Islet precursor cell (in vitro differentiated cells): ENCODE measurements at regions not wholly inside any gene's neighbourhood (a gene's known extent, or its start where the extent isn't known, plus 50 kb on each side); places are given as distances from the start of the nearest gene placed in this dataset.

Source experiments
- DNase-seq: peaks from one replicate; pipeline ENCODE4 v3.0.0-alpha.2; 2018

DNA sequence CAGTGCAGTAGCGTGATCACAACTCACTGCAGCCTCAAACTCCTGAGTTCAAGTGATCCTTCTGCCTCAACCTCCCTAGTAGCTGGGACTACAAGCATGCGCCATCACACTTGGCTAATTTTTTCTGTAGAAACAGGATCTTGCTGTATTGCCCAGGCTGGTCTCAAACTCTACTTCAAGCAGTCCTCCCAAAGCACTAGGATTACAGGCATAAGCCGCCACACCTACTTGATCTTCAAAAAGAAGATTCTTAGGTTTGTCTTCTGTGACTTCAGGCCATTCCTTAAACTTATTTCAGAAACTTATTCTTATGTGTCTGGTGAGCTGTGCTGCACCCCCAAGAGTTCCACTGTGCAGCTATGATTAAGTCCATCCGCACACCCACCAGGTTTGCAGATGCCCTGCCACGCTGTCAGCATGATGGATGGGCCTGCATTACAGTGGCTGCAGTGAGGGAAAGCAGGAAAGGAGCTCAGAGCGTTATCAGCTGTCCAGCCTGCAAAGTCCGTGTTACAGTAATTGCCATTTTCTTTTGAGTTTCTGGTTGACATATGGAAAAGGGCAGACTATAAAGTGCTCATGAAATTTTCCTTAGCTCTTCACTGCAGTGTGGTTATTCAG lies 146.6 kb downstream of the AASDH start:
- peak; percentile 83 for DNase-seq

- DNase-seq: no peak
Observed at GRCh38 chr4:56238251-56238650, 149.0 kb downstream of the AASDH start.

DNA sequence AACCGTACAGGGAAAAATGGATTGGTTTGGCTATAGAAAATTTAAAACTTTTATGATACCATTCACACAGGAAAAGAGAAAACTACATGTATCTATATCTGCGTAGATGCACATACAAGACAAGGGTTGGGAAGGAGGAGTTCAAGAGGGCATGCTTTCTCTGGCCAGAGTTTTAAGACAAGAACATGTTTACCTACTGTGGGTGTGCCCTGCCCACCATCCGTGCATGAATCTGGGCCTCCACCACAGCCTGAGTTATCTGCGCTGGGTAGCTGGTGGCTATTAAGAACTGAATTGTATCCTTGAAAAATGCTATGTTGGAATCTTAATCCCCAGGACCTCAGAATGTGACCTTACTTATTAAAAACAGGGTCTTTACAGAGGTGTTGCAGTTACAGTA lies 151.6 kb downstream of the AASDH start:
- DNase-seq: no peak

GRCh38 chr4:56235011-56235410 lies 152.3 kb downstream of the AASDH start:
- no peak for DNase-seq

- DNase-seq: no peak
Observed at GRCh38 chr4:56234098-56234497, 153.2 kb downstream of the AASDH start.

- DNase-seq: no peak
Observed at GRCh38 chr4:56231410-56231809, 155.9 kb downstream of the AASDH start.

DNA sequence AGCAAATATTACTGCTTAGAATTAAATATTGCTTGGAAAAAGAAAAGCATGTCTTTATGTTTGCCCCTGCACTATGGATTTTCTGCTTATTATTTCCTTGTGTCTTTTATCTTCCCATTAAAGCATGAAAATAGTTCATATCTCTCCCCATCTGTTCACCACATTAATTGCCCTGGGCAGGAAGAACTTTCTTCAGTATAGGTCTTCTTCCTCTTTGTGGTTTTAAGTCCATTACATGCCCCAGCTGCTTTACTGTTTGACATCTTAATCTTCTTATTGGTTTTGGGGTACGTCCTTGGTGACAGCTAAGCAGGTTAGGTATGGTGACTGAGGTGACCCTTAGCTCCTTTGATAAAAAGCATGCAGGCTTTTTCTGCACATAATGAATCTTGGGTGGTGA lies 157.3 kb downstream of the AASDH start:
- DNase-seq: no peak

DNA sequence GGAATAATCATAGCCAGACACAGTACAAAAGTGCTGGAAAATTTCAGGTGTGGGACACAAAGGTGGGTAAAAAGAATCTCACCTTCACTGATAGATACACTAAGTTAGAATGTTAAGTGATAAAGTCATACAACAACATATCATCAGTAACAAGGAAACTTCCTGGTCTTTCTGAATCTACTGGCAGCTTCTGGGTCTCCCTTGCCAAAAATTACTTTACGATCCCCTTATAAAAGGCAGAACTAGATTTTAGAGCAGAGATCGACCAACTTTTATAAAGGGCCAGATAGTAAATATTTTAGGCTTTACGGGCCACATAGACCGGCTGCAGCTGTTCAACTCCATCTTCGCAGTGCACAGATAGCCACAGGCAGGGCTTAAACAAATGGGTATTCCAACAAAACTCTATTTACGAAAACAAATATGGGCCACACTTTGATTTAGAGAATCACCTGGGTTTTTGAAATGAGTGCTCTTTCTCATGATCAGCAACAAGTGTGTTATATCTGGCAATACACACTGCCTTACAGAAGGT lies 159.9 kb downstream of the AASDH start:
- no peak for DNase-seq

DNA sequence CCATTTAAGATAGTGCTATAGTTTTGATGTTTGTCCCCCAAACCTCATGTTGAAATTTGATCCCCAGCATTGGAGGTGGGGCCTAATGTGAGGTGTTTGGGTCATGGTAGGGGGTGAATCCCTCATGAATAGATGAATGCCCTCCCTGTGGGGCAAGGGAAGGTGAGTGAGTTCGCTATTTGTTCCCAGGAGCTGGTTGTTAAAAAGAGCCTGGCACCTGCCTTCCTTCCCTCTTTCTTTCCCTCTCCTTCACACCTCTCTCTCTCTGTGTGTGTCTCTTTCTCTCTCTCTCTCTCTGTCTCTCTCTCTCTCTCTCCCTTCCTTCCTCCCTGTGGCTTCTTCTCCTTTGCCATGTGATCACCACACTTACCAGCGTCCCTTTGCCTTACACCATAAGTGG lies 160.7 kb downstream of the AASDH start:
- no peak for DNase-seq

DNA sequence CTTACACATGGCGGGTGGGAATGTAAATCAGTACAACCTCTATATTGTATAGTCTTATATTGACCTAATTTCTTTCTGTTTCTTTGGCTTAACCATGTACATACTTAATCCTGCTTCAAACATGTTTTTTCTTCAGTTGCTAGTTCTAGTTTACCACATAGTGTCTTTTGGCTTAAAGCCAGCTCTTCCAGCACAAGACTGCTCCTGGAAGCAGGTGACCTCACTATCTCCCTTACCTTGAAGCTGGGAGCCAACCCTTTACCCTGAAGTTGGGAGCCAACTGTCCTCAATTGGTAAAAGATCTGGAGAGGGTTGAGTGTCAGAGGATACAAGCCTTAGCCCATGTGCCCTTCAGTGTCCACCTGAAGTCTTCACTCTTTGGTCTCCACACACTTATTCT lies 162.7 kb downstream of the AASDH start:
- DNase-seq: no peak

DNA sequence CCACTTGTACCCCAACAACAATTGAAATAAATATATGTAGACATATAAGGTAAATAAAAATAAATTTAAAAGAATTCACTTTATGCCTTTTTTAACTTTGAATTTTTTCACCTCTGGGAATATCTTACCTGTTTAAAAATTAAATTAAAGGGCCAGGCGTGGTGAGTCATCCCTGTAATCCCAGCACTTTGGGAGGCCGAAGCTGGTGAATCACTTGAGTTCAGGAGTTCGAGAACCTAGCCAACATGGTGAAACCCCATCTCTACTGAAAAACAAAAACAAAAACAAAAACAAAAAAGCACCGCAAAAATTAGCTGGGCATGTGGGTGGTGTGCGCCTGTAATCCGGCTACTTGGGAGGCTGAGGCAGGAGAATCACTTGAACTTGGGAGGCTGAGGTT lies 164.8 kb downstream of the AASDH start:
- DNase-seq: no peak

GRCh38 chr4:56220261-56220660 lies 167.0 kb downstream of the AASDH start:
- no peak for DNase-seq

DNA sequence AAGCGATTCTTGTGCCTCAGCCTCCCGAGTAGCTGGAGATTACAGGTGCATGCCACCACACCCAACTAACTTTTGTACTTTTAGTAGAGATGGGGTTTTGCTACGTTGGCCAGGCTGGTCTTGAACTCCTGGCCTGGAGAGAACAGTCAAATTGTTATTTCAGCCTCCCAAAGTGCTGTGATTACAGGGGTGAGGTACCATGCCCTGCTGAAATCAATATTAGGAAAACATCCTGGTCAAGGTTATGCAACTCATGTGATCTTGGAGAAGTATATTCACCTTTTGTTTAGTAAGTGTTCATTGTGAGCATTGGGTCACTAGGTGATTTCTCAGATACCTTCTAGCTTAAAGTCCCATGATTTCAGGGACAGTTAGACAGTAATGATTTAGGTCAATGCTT lies 167.8 kb downstream of the AASDH start:
- no peak for DNase-seq

DNA sequence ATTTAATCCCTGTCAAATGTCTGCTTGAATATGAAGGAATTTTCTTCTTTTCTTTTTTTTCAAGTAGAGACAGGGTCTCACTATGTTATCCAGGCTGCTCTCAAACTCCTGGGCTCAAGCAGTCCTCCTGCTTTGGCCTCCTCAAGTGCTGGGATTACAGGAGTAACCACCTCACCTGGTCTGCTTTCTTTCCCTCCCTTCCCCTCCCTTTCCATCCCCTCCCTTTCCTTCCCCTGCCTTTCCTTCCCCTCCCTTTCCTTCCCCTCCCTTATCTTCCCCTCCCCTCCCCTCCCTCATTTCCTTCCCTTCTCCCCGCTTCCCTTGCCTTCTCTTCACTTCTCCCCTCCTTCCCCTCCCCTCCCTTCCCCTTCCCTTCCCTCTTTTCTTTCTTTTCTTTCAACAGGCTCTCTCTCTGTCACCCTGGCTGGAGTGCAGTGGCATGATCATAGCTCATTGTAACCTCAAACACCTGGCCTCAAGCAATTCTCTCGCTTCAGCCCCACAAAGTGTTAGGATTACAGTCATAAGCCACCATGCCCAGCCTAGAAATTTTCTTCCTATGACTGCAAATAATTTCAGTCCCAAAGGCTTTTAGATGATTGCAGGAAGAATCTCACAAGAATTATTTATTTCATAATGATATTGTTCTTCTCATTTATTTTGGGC lies 168.9 kb downstream of the AASDH start:
- DNase-seq: no peak

DNA sequence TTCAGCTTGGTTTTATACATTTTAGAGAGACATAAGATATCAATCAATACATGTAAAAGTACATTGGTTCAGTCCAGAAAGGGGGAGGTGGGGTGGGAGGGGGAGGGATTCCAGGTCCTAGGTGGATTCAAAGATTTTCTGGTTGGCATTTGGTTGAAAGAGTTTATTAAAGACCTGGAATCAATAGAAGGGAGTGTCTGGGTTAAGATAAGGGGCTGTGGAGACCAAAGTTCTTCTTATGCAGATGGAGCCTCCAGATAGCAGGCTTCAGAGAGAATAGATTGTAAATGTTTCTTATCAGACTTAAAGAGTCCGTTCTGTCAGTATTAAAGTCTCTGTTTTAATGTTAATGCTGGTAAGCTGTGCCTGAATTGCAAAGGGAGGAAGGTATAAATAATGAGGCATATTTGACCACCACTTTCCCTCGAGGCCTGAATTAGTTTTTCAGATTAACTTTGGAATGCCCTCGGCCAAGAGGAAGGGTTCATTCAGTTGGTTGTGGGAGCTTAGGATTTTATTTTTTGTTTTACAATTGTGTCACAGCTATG lies 169.9 kb downstream of the AASDH start:
- no peak for DNase-seq

GRCh38 chr4:56215901-56216300 lies 171.4 kb downstream of the AASDH start:
- DNase-seq: peak; percentile 65

DNA sequence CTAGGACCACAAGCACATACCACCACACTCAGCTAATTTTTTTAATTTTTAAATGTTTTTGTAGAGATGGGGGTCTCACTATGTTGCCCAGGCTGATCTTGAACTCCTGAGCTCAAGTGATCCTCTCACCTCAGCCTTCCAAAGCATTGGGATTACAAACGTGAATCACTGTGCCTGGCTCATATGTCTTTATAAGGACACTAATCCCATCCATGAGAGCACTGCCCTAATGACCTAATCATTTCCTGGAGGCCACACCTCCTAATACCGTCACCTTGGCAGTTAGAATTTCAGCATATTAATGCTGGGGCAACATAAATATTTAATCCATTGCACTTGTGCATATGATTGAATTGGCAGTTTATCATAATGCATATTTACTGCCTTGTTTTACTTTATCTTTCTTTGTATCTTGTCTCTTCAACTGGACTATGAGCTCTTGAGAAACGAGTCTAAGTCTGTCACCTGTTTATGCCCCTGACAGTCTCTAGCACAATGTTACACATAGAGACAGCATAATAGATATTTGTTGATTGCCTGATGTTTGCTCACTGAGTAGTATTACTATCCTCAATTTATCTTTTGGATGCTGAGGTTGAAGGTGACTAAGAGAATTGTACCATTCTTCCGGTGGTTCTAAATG lies 172.0 kb downstream of the AASDH start:
- DNase-seq: no peak

DNA sequence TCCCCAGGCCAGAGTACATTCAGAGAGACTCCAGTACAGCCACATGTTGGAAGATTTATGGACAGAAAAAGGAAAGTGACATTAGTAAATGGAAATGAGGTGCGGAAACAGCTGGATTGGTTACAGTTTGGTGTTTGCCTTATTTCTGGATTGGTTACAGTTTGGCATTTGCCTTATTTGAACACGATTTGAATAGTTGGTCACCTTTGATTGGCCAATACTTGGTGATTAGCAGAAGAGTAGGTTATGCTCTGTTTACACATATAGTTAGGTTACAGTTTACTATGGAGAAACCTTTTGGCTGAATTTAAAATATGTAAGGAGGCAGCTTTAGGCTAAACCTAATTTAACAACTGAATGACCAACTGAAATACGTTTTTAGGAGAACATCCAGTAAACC lies 173.7 kb downstream of the AASDH start:
- no peak for DNase-seq

DNA sequence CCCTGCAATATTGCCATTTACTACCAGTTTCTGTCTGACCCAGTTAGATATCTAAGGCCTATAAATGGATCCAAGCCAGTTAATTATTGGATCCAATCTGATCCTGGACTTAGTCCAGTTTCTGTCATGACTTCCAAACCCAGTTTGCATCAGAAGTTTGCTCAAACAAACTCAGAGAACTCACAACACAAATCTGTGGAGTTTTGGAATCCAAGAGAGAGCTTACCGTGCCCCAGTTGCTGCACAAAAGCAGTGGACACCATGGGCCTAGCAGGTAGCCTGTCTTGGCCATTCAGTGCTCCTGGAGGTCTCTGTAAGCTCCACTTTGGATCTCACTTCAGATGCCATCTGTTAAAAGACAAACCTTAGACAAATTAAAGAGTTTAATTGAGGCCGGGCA lies 174.5 kb downstream of the AASDH start:
- DNase-seq: no peak

GRCh38 chr4:56211202-56211601 lies 176.1 kb downstream of the AASDH start:
- no peak for DNase-seq

- no peak for DNase-seq
Observed at GRCh38 chr4:56210397-56210796, 176.9 kb downstream of the AASDH start.

DNA sequence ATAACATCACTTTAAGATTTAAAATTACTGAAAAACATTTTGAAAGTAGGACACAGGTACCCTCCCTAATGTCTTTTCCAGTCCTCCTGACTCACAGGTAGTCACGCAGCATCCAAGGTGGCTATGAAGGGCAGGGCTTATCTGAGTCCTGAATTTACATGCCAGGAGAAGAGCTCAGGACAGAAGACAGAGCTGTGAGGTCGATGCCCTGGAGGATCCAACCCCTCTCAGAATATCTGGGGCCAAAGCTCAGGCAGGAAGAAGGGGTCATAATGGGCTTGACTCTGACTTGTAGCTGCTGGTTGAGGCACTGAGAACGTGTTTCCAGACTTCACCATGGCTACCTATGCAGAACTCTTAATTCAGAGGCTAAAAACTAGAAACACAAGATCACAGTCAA lies 177.5 kb downstream of the AASDH start:
- DNase-seq: peak; percentile 56

DNA sequence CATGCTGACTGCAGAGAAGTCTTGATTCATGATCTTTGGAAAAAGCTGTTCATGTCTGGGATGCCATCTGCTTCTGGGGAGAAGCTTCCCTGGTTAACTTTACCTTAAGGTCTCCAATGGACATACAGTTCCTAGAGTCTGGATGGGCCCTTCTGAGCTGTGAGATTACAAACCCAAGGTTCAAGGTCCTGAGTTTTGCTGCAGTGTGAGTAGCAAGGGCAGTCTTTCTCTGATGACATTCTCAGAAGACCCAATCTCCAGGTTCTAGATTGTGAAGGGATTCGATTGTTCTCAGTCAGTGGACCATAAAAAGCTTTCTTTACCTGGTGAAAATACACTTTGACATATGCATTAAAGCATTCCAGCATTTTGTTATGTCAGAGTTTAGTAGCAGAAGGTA lies 179.2 kb downstream of the AASDH start:
- no peak for DNase-seq

DNA sequence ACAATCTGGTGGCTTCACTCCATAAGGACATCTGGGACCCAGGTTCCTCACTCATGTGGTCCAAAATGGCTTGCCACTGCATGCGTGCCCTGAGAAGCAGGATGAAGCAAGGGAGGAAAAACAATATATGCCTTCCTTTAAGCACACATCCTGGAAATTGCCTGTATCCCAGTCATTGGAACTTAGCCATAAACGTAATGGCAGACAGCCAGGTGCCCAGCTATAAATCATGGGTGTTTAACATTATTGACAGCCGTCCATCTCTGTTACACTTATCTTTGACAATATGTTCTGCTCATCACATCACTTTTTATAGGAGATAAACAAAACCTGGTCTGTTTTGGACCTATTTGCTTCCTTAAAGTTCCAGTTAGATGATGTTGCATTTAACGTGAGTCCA lies 181.0 kb downstream of the AASDH start:
- no peak for DNase-seq
